ENCODE measurements at regions not wholly inside any gene's neighbourhood (a gene's known extent, or its start where the extent isn't known, plus 50 kb on each side); places are given as distances from the start of the nearest gene placed in this dataset.

DNA sequence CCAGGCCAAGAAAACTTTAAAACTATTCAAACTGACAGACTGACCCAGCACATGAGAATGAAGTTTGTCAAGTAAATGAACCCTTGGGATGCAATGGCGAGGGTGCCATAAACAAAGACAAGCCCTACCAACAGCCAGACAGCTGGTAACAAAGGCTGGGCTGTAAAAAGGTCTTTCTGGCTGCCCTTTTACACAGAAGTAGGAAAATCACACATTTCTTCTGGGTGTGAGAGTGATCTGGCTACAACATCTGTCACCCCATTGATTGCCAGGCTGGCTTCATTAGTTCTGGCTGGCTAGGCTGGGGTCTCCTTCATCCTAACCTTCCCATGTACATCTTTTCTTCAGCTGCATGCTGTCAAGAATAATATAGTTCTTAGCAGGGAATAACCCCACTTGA lies 83.6 kb upstream of the FOXD3 start:
- DNase-seq = no peak
- Histone ChIP-seq H3F3A (ENCODE audit: insufficient read depth, low read length) (no peaks in the 10 kb centered on the region), H3K9me2 (replicated peaks; ENCODE audit: insufficient read depth, low read length) (no peaks in the 10 kb centered on the region), H3K4me3 (ENCODE audit: low read length) (no peak overlapping the region), H4K20me1 (ENCODE audit: insufficient read depth, low read length) (no peaks in the 10 kb centered on the region), H3K36me3 (replicated peaks; ENCODE audit: insufficient read depth, low read length) (no peaks in the 10 kb centered on the region), H3K4me2 (ENCODE audit: low read depth, low read length) (no peak overlapping the region), H3K4me1 (ENCODE audit: low read length) (no peaks in the 10 kb centered on the region), H3K9ac (ENCODE audit: low read length) (no peak overlapping the region), H3K9me3 (replicated peaks; ENCODE audit: insufficient read depth, low read length) (no peaks in the 10 kb centered on the region), H3K27me3 (replicated peaks; ENCODE audit: insufficient read depth, low read length) (no peaks in the 10 kb centered on the region), H2AFZ (ENCODE audit: low read length) (no peak overlapping the region), H3K79me2 (ENCODE audit: low read length) (no peaks in the 10 kb centered on the region), H3K27ac (ENCODE audit: low read length) (no peak overlapping the region)
- TF ChIP-seq EZH2 (optimal IDR thresholded peaks at IDR 0.05; ENCODE audit: low read depth, low read length) = no peak
- TF ChIP-seq, protein P1, sequence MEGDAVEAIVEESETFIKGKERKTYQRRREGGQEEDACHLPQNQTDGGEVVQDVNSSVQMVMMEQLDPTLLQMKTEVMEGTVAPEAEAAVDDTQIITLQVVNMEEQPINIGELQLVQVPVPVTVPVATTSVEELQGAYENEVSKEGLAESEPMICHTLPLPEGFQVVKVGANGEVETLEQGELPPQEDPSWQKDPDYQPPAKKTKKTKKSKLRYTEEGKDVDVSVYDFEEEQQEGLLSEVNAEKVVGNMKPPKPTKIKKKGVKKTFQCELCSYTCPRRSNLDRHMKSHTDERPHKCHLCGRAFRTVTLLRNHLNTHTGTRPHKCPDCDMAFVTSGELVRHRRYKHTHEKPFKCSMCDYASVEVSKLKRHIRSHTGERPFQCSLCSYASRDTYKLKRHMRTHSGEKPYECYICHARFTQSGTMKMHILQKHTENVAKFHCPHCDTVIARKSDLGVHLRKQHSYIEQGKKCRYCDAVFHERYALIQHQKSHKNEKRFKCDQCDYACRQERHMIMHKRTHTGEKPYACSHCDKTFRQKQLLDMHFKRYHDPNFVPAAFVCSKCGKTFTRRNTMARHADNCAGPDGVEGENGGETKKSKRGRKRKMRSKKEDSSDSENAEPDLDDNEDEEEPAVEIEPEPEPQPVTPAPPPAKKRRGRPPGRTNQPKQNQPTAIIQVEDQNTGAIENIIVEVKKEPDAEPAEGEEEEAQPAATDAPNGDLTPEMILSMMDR (IDR thresholded peaks at IDR 0.05; ENCODE audit: low read length) = no peak
- TF ChIP-seq EZH2phosphoT487 (IDR thresholded peaks at IDR 0.05; ENCODE audit: low read length) = no peak

- H3K27me3 ChIP-seq (replicated peaks; ENCODE audit: insufficient read depth, low read length) = no peaks in the 10 kb centered on the region
Observed at GRCh38 chr1:63245186-63245585, 77.2 kb upstream of the FOXD3 start.

DNA sequence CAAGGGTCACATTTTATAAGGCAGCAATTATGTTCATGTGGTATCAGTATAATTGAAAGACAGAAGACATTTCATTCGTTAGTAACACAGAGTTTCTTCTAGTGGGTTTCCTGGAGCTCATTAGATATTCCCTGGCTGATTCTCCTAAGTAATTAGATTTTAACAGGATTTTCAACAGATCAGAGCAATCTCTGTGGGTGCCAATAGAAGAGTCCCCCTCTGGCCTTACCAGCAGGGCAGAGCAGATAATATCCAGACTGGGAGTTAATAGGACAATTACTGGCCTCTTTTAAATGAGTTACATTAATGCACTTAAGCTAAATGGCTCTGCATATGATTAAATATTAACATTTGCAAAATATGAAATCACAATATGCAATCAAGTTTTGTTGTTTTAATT lies 74.2 kb upstream of the FOXD3 start:
- Histone ChIP-seq H3K9me2 (replicated peaks; ENCODE audit: insufficient read depth, low read length) (no peaks in the 10 kb centered on the region), H4K20me1 (ENCODE audit: insufficient read depth, low read length) (no peaks in the 10 kb centered on the region), H3K4me2 (ENCODE audit: low read depth, low read length) (no peak overlapping the region), H3K4me3 (ENCODE audit: low read length) (no peak overlapping the region), H3K9me3 (replicated peaks; ENCODE audit: insufficient read depth, low read length) (no peaks in the 10 kb centered on the region), H3K9ac (ENCODE audit: low read length) (no peak overlapping the region), H3K27me3 (replicated peaks; ENCODE audit: insufficient read depth, low read length) (no peaks in the 10 kb centered on the region), H3K27ac (ENCODE audit: low read length) (no peak overlapping the region), H2AFZ (ENCODE audit: low read length) (no peak overlapping the region), H3K36me3 (replicated peaks; ENCODE audit: insufficient read depth, low read length) (no peaks in the 10 kb centered on the region), H3K79me2 (ENCODE audit: low read length) (no peaks in the 10 kb centered on the region), H3F3A (ENCODE audit: insufficient read depth, low read length) (no peaks in the 10 kb centered on the region), H3K4me1 (ENCODE audit: low read length) (no peaks in the 10 kb centered on the region)
- DNase-seq = no peak
- TF ChIP-seq, protein P1 (IDR thresholded peaks at IDR 0.05; ENCODE audit: low read length) = no peak
- TF ChIP-seq EZH2phosphoT487 (IDR thresholded peaks at IDR 0.05; ENCODE audit: low read length) (no peak), EZH2 (optimal IDR thresholded peaks at IDR 0.05; ENCODE audit: low read depth, low read length) (no peak)

More at GRCh38 chr1:63245186-63245585, 77.2 kb upstream of the FOXD3 start:
- no peak for DNase-seq
- Histone ChIP-seq H3K4me1 (ENCODE audit: low read length) (no peaks in the 10 kb centered on the region), H3K9ac (ENCODE audit: low read length) (no peak overlapping the region), H3K27ac (ENCODE audit: low read length) (no peak overlapping the region), H3K9me3 (replicated peaks; ENCODE audit: insufficient read depth, low read length) (no peaks in the 10 kb centered on the region), H3K9me2 (replicated peaks; ENCODE audit: insufficient read depth, low read length) (no peaks in the 10 kb centered on the region), H2AFZ (ENCODE audit: low read length) (no peak overlapping the region), H3K4me2 (ENCODE audit: low read depth, low read length) (no peak overlapping the region), H3K36me3 (replicated peaks; ENCODE audit: insufficient read depth, low read length) (no peaks in the 10 kb centered on the region), H3K4me3 (ENCODE audit: low read length) (no peak overlapping the region), H3K79me2 (ENCODE audit: low read length) (no peaks in the 10 kb centered on the region), H4K20me1 (ENCODE audit: insufficient read depth, low read length) (no peaks in the 10 kb centered on the region), H3F3A (ENCODE audit: insufficient read depth, low read length) (no peaks in the 10 kb centered on the region)
- TF ChIP-seq EZH2 (optimal IDR thresholded peaks at IDR 0.05; ENCODE audit: low read depth, low read length) (no peak), EZH2phosphoT487 (IDR thresholded peaks at IDR 0.05; ENCODE audit: low read length) (no peak)
- TF ChIP-seq, protein P1 (IDR thresholded peaks at IDR 0.05; ENCODE audit: low read length) = no peak
